C1 segment of cervical spinal cord (tissue), 14 donors: ENCODE measurements at regions not wholly inside any gene's neighbourhood (a gene's known extent, or its start where the extent isn't known, plus 50 kb on each side); places are given as distances from the start of the nearest gene placed in this dataset.
"Not testable (repeated sequence)": the region's sequence is repeated elsewhere in the genome, so short reads cannot be mapped to it uniquely, and the experiment has no call there.

Experiments used
- DNase-seq, 14 donors: peaks; one replicate each; lab custom pipeline; 2025; lab: John Stamatoyannopoulos, UW

DNA sequence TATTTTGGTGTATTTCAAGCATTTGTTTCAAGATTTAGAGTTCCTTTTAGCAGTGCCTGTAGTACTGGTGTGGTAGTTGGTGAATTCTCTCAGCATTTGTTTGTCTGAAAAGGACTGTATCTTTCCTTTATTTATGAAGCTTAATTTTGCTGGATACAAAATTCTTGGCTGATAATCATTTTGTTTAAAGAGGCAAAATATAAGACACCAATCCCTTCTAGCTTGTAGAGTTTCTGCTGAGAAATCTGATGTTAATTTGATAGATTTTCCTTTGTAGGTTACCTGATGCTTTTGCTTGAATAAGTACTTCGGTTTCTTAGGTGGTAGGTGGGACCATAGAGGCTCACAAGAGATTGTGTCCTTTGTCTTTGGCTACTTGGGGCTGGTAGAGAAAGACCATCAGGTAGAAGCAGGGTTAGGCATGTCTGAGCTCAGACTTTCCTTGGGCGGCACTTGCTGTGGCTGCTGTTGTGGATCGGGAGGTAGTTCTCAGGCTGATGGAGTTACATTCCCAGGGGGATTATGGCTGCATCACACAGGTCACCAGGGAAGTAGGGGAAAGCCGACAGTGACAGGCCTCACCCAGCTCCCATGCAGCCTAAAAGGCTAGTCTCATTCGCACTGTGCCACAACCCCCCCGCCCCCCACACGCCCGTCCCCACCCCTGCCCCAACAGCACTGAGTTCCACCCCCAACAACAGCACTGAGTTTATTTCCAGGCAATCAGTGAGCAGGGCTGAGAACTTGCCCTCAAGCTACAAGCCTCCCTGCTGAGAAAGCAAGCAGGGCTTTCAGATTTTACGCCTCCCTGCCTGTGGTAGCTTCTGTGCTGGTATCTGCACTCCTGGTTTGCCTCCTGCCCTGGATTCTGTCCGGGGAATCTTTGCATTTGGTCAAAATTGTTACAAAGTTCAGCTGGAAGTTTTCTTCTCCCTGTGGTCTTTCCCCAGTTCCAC is 127.1 kb upstream of the GLRA1 start:
- DNase-seq, result no peak

DNA sequence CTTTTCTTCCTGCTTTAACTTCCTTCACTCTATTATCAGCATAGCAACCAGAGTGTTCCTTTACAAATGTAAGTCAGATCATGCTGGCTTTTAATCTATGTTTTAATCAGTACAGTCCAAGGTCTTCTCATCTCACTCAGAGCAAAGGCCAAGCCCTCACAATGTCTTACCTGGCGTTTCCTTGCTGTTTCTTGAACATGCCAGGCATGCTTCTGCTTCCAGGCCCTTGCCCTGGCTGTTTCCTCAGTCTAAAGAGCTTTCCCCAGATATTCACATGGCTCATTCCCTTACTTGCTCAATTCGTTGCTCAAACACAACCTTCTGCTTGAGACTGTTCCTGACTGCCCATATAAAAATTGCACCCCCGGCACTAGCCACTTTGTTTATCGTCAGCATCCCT is 121.7 kb upstream of the GLRA1 start:
- DNase-seq, result no peak

DNA sequence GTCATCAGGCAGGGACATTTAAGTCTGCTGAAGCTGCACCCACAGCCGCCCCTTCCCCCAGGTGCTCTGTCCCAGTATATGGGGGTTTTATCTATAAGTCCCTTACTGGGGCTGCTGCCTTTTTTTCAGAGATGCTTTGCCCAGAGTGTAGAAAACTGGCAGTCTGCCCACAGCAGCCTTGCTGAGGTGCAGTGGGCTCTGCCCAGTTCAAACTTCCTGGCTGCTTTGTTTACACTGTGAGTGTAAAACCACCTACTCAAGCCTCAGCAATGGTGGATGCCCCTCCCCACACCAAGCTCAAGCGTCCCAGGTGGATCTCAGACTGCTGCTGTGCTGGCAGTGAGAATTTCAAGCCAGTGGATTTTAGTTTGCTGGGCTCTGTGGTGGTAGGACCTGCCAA is 114.2 kb upstream of the GLRA1 start:
- DNase-seq, result not testable (repeated sequence)

DNA sequence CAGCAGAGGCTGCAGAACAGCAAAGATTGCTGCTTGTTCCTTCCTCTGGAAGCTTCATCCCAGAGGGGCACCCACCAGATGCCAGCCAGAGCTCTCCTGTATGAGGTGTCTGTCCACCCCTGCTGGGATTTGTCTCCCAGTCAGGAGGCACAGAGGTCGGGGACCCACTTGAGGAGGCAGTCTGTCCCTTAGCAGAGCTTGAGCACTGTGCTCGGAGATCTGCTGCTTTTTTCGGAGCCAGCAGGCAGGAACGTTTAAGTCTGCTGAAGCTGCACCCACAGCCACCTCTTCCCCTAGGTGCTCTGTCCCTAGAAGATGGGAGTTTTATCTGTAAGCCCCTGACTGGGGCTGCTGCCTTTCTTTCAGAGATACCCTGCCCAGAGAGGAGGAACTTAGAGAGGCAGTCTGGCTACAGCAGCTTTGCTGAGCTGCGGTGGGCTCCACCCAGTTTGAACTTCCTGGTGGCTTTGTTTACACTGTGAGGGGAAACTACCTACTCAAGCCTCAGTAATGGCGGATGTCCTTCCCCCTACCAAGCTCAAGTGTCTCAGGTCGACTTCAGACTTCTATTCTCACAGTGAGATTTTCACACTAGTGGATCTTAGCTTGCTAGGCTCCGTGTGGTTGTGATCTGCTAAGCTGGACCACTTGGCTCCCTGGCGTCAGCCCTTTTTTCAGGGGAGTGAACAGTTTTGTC is 101.8 kb upstream of the GLRA1 start:
- not testable (repeated sequence) for DNase-seq

DNA sequence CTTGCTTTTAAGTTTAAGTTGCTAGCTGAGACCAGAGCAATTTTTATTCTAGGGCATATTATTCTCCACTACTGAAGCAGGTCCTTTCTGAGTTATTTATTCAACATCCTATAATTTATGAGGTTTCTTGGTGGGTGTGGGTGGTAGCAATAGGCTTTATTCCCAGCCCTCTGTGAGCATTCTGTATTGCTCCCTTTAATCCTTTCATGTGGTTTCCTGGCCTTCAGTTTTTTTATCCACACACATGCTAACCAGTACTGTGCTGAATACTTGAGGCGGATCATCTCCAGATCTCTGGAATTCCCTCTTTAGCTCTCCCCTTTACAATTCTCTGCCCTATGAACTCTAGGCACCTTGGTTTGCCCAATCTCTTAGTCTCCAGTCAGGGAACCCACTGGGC is 91.8 kb upstream of the GLRA1 start:
- DNase-seq, result no peak

DNA sequence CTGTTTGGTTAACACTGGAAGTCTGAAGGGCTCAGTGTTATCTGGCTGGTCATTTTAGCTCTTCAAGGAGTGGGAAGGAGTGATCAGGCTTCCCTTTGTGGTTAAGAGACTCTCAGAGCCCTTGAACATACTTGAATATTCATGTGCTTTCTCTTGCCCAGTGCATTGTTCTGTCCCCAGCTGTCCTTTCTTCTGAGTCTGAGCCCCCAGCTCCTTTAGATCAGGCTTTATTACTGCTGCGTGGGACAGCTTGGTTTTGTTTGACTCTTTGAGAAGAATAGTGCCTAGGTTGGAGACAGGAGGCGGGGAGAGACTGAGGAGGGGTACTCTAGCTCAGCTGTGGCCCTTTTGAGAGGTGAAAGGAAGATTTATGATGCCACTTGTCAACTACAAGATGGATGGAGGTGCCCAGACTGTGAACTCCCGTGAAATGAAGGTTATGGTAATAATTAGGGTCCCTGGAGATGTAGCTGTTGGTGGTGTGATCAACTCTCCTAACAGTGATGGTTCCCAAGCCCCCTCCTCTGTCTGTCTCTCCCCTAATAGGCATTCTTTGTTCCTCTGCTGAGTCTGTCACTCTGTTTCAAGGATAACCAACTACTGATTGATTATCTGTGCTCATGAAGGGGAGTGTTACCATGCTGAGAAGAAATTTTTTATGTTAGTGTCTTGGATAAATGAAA is 83.1 kb upstream of the GLRA1 start:
- DNase-seq, result no peak

DNA sequence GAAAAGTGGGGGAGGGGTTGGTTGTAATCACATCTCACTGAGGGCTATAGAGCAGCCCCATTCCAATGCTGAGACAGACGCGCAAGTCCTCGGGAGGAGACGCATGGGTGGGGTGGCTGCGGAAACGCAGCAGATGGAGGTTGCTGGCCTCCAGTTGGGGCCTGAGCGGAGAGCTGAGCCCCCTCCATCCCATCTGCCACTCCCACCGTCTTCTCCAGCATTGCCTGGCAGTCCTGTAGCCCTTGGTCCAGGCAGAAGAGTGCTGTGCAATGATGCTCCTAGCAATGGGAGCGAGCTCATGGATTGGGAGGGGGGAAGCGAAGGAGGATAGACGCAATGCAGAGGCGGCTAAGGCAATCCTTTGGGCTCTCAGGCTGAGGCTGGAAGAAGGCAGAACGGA is 79.4 kb upstream of the GLRA1 start:
- peak in 1 of 14 donors; percentile 22 for DNase-seq
